ENCODE measurements at regions not wholly inside any gene's neighbourhood (a gene's known extent, or its start where the extent isn't known, plus 50 kb on each side); places are given as distances from the start of the nearest gene placed in this dataset.

GRCh38 chr1:37148663-37149062 lies 114.3 kb upstream of the GRIK3 start:
- no peak for ATAC-seq (ENCODE audit: low FRiP score)
- DNase-seq (ENCODE audit: low spot score), result no peak
- no peak for TF ChIP-seq CTCF (IDR thresholded peaks at IDR 0.05)

- DNase-seq (ENCODE audit: low spot score) (no peak), ATAC-seq (ENCODE audit: low FRiP score) (no peak)
- no peak for TF ChIP-seq CTCF (IDR thresholded peaks at IDR 0.05)
These were observed 115.0 kb upstream of the GRIK3 start for GRCh38 chr1:37149296-37149695.

GRCh38 chr1:37150986-37151385 lies 116.7 kb upstream of the GRIK3 start:
- DNase-seq (ENCODE audit: low spot score) (no peak), ATAC-seq (ENCODE audit: low FRiP score) (no peak)
- no peak for TF ChIP-seq CTCF (IDR thresholded peaks at IDR 0.05)

GRCh38 chr1:37151789-37152188 lies 117.5 kb upstream of the GRIK3 start:
- TF ChIP-seq CTCF (IDR thresholded peaks at IDR 0.05), result no peak
- DNase-seq (ENCODE audit: low spot score) (no peak), ATAC-seq (ENCODE audit: low FRiP score) (no peak)

- no peak for ATAC-seq (ENCODE audit: low FRiP score)
- no peak for DNase-seq (ENCODE audit: low spot score)
- TF ChIP-seq CTCF (IDR thresholded peaks at IDR 0.05), result no peak
These were observed 118.2 kb upstream of the GRIK3 start for GRCh38 chr1:37152491-37152890.

- no peak for TF ChIP-seq CTCF (IDR thresholded peaks at IDR 0.05)
- DNase-seq (ENCODE audit: low spot score), result no peak
- ATAC-seq (ENCODE audit: low FRiP score), result no peak
These were observed 119.1 kb upstream of the GRIK3 start for GRCh38 chr1:37153116-37154100.

GRCh38 chr1:37156646-37157045 lies 122.3 kb upstream of the GRIK3 start:
- ATAC-seq (ENCODE audit: low FRiP score), result no peak
- no peak for DNase-seq (ENCODE audit: low spot score)
- no peak for TF ChIP-seq CTCF (IDR thresholded peaks at IDR 0.05)

Measured in omental fat pad (tissue), 3 donors.